UCSD-AML1 (cell line): ENCODE measurements at regions not wholly inside any gene's neighbourhood (a gene's known extent, or its start where the extent isn't known, plus 50 kb on each side); places are given as distances from the start of the nearest gene placed in this dataset.
"Not testable (repeated sequence)": the region's sequence is repeated elsewhere in the genome, so short reads cannot be mapped to it uniquely, and the experiment has no call there.

Experiments
- DNase-seq: peaks from one replicate; lab custom pipeline; 2025; ENCODE audit not compliant: unreplicated experiment; lab: John Stamatoyannopoulos, UW

GRCh38 chr12:76183459-76184186 is 99.1 kb upstream of the NAP1L1 start:
- DNase-seq = no peak

DNA sequence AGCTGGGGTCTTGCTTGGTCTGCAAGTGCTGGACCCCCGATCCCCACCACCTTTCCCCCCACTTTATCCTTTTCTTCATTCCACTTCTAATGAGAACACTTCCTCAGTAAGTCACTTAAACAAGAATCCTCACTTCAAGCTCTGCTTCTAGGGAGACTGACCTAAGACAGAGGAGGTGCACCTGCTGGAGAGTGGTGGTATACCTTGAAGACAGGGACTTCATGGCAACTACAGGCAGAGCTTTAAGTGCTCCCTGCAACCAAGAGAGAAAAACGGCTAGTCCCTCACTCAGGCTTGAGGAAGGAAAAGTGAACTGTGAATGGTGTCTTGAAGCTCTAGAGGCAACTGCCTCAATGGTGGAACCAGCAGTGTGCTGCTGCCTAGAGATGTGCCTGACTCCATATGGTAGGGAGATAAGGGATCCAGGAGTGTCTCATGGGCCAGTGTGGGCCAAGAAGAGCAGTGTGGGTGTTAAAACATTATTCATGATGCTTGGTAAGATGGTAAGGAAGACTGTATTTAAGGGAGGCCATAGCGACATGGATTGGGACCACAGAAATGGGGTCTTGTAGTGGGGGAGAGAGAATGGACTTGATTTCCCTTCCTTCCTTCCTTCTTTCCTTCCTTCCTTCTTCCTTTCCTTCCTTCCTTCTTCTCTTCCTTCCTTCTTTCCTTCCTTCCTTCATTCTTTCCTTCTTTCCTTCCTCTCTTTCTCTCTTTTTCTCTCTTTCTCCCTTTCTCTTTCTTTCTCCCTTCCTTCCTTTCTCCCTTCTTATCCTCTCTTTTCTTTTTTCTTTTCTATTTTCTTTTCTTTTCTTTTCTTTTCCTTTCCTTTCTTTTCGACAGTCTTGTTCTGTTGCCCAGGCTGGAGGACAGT is 96.2 kb upstream of the NAP1L1 start:
- DNase-seq = no peak

DNA sequence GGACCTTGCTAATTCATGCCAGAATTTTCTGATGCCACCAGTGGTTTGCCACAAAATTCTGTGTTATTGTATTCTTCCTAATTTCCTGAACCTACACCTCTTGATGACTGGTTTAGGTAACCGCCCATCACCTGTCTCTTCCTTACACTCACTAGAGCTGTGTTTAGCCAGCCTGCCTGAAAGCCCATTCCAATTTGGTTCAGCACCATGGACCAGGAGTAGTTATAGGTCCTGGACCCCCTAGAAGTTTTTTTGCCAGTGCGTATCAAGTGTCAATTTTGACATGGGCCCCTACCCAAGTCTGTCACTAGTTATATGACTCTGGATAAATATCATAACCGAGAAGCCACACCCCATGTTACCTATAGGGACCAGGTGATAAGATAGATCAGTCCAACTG is 94.0 kb upstream of the NAP1L1 start:
- DNase-seq = no peak

DNA sequence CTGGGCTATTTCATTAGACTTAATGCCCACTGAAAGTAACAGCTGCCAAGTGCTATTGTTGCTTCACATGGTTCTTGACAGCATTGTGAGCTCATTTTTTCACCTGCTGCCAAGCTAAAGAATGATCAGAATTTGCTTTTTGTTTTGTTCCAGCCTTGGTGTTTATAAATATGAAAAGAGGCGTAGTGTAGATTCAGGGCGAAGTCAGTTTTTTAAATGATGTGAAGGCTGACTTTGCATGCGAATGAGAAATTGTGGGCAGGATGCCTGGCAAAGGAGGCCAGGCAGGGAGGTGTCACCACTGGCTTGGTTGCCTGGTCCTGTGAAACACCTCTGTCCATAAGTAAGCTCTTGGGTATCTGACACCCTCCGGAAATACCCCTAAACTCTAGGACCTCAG is 93.3 kb upstream of the NAP1L1 start:
- no peak for DNase-seq

DNA sequence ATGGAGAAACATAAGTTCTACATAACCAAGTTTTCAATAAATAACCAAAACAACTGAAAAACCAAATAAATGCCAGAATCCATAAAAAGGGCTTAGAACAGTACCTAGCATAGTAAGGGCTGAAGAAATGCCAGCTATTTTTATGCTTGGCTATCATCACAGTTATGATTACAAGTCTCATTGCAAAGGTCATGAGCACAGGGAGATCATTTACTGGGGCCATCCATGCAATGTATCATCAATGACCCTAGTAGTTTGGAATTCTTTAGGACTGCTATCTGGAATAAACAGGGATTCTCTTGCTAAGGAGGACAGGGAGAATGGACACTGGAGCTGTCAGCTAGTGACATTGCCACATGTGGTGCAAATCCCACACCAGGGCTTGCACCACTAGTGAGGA is 92.5 kb upstream of the NAP1L1 start:
- no peak for DNase-seq

GRCh38 chr12:76175946-76176345 is 91.5 kb upstream of the NAP1L1 start:
- DNase-seq = not testable (repeated sequence)

- no peak for DNase-seq
These were observed 89.3 kb upstream of the NAP1L1 start for GRCh38 chr12:76173756-76174155.

GRCh38 chr12:76158518-76159321 is 74.2 kb upstream of the NAP1L1 start:
- DNase-seq = peak; percentile 20

DNA sequence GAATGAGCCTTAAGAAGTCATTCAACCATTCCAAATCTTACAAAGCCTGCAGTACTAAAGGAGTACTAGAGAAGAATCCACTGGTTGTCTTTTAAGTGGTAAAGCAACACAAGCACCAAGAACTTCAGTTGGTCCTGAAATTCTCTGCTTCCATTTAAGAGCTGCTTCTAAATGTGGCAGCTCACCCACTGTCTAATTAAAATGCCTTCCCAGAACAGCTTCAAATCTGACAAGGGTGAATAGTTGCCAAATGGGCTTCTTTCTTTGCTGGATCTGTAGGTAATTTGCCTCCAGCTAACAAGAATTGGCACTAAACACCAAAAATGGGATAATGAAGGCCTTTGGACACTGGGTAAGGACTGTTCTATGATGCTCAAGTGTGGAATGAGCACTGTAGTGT is 72.2 kb upstream of the NAP1L1 start:
- DNase-seq = no peak

GRCh38 chr12:76156314-76156713 is 71.8 kb upstream of the NAP1L1 start:
- DNase-seq = no peak

DNA sequence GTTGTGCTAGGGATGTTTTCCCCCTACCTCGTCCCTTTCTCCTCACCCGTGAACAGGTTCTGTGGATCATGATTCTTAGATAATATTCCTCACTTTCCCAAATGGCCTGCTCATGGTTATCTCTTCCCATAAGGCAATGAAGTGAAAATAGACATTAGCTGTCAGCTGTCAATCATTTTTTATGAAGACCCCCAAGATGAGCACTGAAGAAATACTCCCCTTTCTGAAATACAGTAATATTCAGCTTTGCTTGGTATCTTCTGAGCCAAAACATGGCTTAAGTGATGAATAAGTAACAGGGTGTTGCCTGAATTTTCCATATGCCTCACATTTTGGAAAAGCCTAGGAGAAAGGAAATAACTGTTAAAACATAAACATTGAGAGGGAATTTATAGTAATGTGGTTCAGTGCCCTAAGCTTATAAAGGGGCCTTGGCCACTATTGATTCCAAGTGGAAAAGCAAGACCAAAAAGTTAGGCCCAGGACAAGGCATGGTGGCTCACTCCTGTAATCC is 70.7 kb upstream of the NAP1L1 start:
- DNase-seq = no peak

GRCh38 chr12:76153616-76154015 is 69.1 kb upstream of the NAP1L1 start:
- DNase-seq = no peak

GRCh38 chr12:76152181-76152807 is 67.8 kb upstream of the NAP1L1 start:
- DNase-seq = no peak

- DNase-seq = peak; percentile 8
These were observed 59.7 kb upstream of the NAP1L1 start for GRCh38 chr12:76144245-76144549.

DNA sequence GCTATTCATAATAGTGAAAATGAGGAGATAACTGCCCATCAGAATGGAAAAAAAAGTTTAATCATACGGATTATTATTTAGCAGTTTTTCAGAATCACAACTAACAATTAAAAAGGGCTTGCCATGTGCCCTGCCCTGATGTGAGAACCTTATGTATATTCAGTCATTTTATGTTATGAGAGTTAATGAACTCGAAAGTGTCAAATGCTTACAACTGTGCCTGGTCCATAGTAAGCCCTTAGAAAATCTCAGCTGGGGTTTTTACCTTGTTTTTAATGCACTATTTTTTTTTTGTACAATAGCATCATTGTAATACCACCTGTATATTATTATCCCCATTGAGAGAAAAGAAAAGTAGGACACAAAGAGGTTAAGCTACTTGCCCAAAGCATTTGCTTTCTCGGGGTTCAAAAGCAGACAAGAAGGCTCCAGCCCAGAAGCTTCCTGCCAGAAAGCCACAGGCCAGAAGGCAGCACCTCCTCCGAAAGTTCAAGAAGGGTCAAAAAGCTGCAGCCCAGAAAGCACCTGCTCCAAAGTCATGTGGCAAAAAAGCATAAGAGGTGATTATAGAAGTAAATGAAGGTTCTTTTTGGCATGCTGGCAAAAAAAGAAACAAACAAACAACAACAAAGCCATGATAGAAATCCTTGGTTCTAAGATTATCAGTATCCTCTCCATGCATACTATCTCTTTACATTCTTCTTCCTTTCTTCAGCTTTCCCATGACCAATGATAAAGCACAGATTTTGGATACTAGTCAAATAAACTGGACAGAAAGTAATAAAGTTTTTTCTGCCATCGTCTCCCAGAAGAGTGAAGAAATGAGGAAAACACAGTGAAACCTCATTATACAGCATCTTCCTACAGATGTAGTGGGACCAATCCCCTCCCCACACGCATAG is 59.1 kb upstream of the NAP1L1 start:
- no peak for DNase-seq

GRCh38 chr12:76142305-76142704 is 57.8 kb upstream of the NAP1L1 start:
- DNase-seq = no peak

- DNase-seq = no peak
These were observed 54.2 kb upstream of the NAP1L1 start for GRCh38 chr12:76138656-76139055.

DNA sequence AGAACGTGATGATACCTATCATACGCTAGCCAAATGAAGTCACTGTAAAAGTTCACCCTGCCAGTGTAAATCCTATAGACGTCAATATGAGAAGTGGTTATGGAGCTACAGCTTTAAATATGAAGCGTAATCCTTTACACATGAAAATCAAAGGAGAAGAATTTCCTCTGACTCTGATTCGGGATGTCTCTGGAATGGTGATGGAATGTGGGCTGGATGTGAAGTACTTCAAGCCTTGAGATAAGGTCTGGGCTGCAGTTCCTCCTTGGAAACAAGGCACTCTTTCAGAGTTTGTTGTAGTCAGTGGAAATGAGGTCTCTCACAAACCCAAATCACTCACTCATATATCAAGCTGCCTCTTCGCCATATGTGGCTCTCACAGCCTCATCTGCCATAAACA is 53.1 kb upstream of the NAP1L1 start:
- DNase-seq = no peak

GRCh38 chr12:76135456-76135855 is 51.0 kb upstream of the NAP1L1 start:
- no peak for DNase-seq
